ENCODE measurements at regions not wholly inside any gene's neighbourhood (a gene's known extent, or its start where the extent isn't known, plus 50 kb on each side); places are given as distances from the start of the nearest gene placed in this dataset.

GRCh38 chr20:10917826-10918225, 244.0 kb upstream of the JAG1 start:
- BruUV-seq (replicated peaks) = no TSS peak
- Histone ChIP-seq H3K4me3 (no peak overlapping the region), H3K36me3 (ENCODE audit: low read depth) (no peaks in the 10 kb centered on the region), H3K4me1 (replicated peaks; ENCODE audit: insufficient read depth) (peaks cover 18% of the 10 kb centered on the region), H3F3A (ENCODE audit: insufficient read depth, low read depth) (peaks cover 11% of the 10 kb centered on the region; the same call in 1 of the 2 replicates), H2AFZ (no peak overlapping the region), H3K27me3 (ENCODE audit: insufficient read depth, low read depth) (no peaks in the 10 kb centered on the region), H3K27ac (no peak overlapping the region), H3K9me3 (ENCODE audit: insufficient read depth, low read depth) (peaks cover 2% of the 10 kb centered on the region), H3K4me2 (no peak overlapping the region), H4K20me1 (ENCODE audit: insufficient read depth) (no peaks in the 10 kb centered on the region), H3K9me2 (ENCODE audit: insufficient read depth) (no peaks in the 10 kb centered on the region), H3K79me2 (ENCODE audit: low read depth) (no peaks in the 10 kb centered on the region)
- ChIA-PET CTCF (no interaction called here), POLR2A (ENCODE audit: unreplicated experiment) (no interaction called here)
- intact Hi-C loops (cut with micrococcal nuclease; ENCODE audit: unreplicated experiment) = no loop called here
- DNase-seq = no peak
- TF ChIP-seq EZH2 (IDR thresholded peaks at IDR 0.05; ENCODE audit: low read depth) = no peak
- no peak for TF ChIP-seq CTCF (conservative IDR thresholded peaks at IDR 0.05)

GRCh38 chr20:10919396-10920140, 245.8 kb upstream of the JAG1 start:
- Histone ChIP-seq H3K36me3 (ENCODE audit: low read depth) (no peaks in the 10 kb centered on the region), H3K9me3 (ENCODE audit: insufficient read depth, low read depth) (no peaks in the 10 kb centered on the region; the same call in none of the 2 replicates), H3K27ac (no peak overlapping the region), H3K4me2 (peak overlapping the region; percentile 32), H3K79me2 (ENCODE audit: low read depth) (no peaks in the 10 kb centered on the region), H3K4me1 (replicated peaks; ENCODE audit: insufficient read depth) (peaks cover 36% of the 10 kb centered on the region), H3F3A (ENCODE audit: insufficient read depth, low read depth) (peaks cover 24% of the 10 kb centered on the region; the same call in 1 of the 2 replicates), H2AFZ (0 out of 2 replicates have a peak overlapping the region, but pooled peaks have one; percentile 36), H3K4me3 (no peak overlapping the region), H4K20me1 (ENCODE audit: insufficient read depth) (no peaks in the 10 kb centered on the region), H3K9me2 (ENCODE audit: insufficient read depth) (no peaks in the 10 kb centered on the region), H3K27me3 (ENCODE audit: insufficient read depth, low read depth) (no peaks in the 10 kb centered on the region)
- ChIA-PET CTCF (interaction anchor here (0.6 kb wide), 1 partner anchor 69 kb away, joined by 13 read pairs; no protein-coding TSS in a partner anchor), POLR2A (ENCODE audit: unreplicated experiment) (interaction anchor here (0.5 kb wide), 1 partner anchor 17 kb away, joined by 3 read pairs; no protein-coding TSS in a partner anchor)
- intact Hi-C loops (cut with micrococcal nuclease; ENCODE audit: unreplicated experiment) = loop anchor here (5.0 kb wide), 3 partner anchors 57 to 362 kb away; no protein-coding TSS in a partner anchor
- no peak for TF ChIP-seq CTCF (conservative IDR thresholded peaks at IDR 0.05)
- no peak for TF ChIP-seq EZH2 (IDR thresholded peaks at IDR 0.05; ENCODE audit: low read depth)
- BruUV-seq (replicated peaks) = no TSS peak
- DNase-seq = peak; percentile 57 to 70

- intact Hi-C loops (cut with micrococcal nuclease; ENCODE audit: unreplicated experiment) = loop anchor here (5.0 kb wide), 3 partner anchors 58 to 363 kb away; no protein-coding TSS in a partner anchor
- Histone ChIP-seq H3K4me1 (replicated peaks; ENCODE audit: insufficient read depth) (peaks cover 44% of the 10 kb centered on the region), H3K9me3 (ENCODE audit: insufficient read depth, low read depth) (no peaks in the 10 kb centered on the region; the same call in none of the 2 replicates), H3F3A (ENCODE audit: insufficient read depth, low read depth) (peaks cover 31% of the 10 kb centered on the region; the same call in 1 of the 2 replicates), H3K4me3 (no peak overlapping the region), H3K27me3 (ENCODE audit: insufficient read depth, low read depth) (no peaks in the 10 kb centered on the region), H3K4me2 (0 out of 2 replicates have a peak overlapping the region, but pooled peaks have one; percentile 32), H2AFZ (0 out of 2 replicates have a peak overlapping the region, but pooled peaks have one; percentile 36), H3K27ac (no peak overlapping the region), H3K36me3 (ENCODE audit: low read depth) (no peaks in the 10 kb centered on the region), H4K20me1 (ENCODE audit: insufficient read depth) (no peaks in the 10 kb centered on the region), H3K9me2 (ENCODE audit: insufficient read depth) (no peaks in the 10 kb centered on the region), H3K79me2 (ENCODE audit: low read depth) (no peaks in the 10 kb centered on the region)
- CTCF ChIA-PET = no interaction called here
- BruUV-seq (replicated peaks) = no TSS peak
- no peak for TF ChIP-seq EZH2 (IDR thresholded peaks at IDR 0.05; ENCODE audit: low read depth)
- TF ChIP-seq CTCF (conservative IDR thresholded peaks at IDR 0.05) = no peak
- POLR2A ChIA-PET (ENCODE audit: unreplicated experiment) = no interaction called here
- DNase-seq = no peak
Measured at GRCh38 chr20:10920396-10920795, 246.6 kb upstream of the JAG1 start.
